ENCODE measurements at regions not wholly inside any gene's neighbourhood (a gene's known extent, or its start where the extent isn't known, plus 50 kb on each side); places are given as distances from the start of the nearest gene placed in this dataset.

GRCh38 chr17:14593956-14594355 is 293.1 kb downstream of the HS3ST3B1 start:
- 100% methylated on average over 4 of the region's 6 CpGs for WGBS (ENCODE audit: insufficient coverage)
- no peaks in the 10 kb centered on the region for H3K9me3 ChIP-seq (ENCODE audit: control extremely low read depth in 1 of 5, control insufficient read depth in 4 of 5, insufficient read depth in 2 of 5, low read depth in 1 of 5, low read length in 4 of 5)
- no peaks in the 10 kb centered on the region for H3K4me1 ChIP-seq (ENCODE audit: control extremely low read depth in 1 of 4, control insufficient read depth in 4 of 4, insufficient read depth in 4 of 4, low read length in 3 of 4)
- DNase-seq = no peak
- H3K27ac ChIP-seq (ENCODE audit: insufficient read depth in 1 of 2, low read depth in 1 of 2, low read length in 2 of 2, poor library complexity in 1 of 2, severe bottlenecking in 2 of 2) = no peak overlapping the region
- CTCF ChIA-PET = interaction anchor here (1.2 kb wide), 1 partner anchor 11 kb away, joined by 3 read pairs; no protein-coding TSS in a partner anchor
- no peak overlapping the region for H3K4me3 ChIP-seq (ENCODE audit: control insufficient read depth in 1 of 7, extremely low read depth in 1 of 7, insufficient read depth in 4 of 7, low read depth in 2 of 7, low read length in 6 of 7)
- no peaks in the 10 kb centered on the region for H3K27me3 ChIP-seq (replicated peaks in 2 of 5; ENCODE audit: control insufficient read depth in 4 of 5, insufficient read depth in 5 of 5, low read length in 4 of 5)
- no peaks in the 10 kb centered on the region for H3K36me3 ChIP-seq (ENCODE audit: control insufficient read depth in 4 of 4, insufficient read depth in 4 of 4, low read length in 3 of 4)
- POLR2A ChIA-PET = no interaction called here

DNA sequence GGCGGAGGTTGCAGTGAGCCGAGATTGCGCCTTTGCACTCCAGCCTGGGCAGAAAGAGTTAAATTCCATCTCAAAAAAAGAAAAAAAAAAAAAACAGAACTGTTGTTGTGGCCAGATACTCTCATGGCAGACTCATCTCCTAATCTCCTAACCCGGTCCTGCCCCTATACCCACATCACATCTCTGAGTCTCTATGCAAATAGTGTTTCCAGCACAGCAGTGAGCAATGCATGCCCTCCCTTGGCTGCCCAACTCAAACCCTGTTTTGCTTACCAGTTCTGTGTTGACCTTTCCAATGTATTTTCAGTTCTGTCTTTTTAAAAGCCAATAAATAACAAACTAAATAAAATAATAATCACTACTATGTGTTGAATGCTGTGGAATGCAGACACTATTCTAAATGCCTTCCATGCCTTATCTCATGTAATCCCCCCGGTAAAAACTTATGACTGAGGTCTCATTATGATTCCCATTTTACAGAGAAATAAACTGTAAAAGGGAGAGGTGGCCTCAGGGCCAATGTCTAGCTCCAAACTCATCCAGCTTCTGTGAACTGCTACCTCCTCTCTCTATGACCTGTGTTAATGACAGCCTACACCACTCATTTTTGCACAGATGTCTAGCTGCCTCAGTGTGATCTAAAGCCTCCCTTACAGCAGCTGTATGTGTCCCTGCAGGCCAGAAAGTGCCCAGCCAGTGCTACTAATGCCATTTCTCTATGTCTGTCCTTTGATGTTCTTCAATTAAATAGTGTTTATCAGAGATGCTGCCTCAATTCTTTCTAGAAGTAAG is 289.8 kb downstream of the HS3ST3B1 start:
- CTCF ChIA-PET = no interaction called here
- H3K9me3 ChIP-seq (ENCODE audit: control extremely low read depth in 1 of 5, control insufficient read depth in 4 of 5, insufficient read depth in 2 of 5, low read depth in 1 of 5, low read length in 4 of 5) = no peaks in the 10 kb centered on the region
- H3K27ac ChIP-seq (ENCODE audit: insufficient read depth in 1 of 2, low read depth in 1 of 2, low read length in 2 of 2, poor library complexity in 1 of 2, severe bottlenecking in 2 of 2) = no peak overlapping the region
- 94% methylated on average over 5 of the region's 5 CpGs for WGBS (ENCODE audit: insufficient coverage)
- no peak overlapping the region for H3K4me3 ChIP-seq (ENCODE audit: control insufficient read depth in 1 of 7, extremely low read depth in 1 of 7, insufficient read depth in 4 of 7, low read depth in 2 of 7, low read length in 6 of 7)
- DNase-seq = no peak
- H3K27me3 ChIP-seq (replicated peaks in 2 of 5; ENCODE audit: control insufficient read depth in 4 of 5, insufficient read depth in 5 of 5, low read length in 4 of 5) = no peaks in the 10 kb centered on the region
- no peaks in the 10 kb centered on the region for H3K4me1 ChIP-seq (ENCODE audit: control extremely low read depth in 1 of 4, control insufficient read depth in 4 of 4, insufficient read depth in 4 of 4, low read length in 3 of 4)
- POLR2A ChIA-PET = no interaction called here
- H3K36me3 ChIP-seq (ENCODE audit: control insufficient read depth in 4 of 4, insufficient read depth in 4 of 4, low read length in 3 of 4) = no peaks in the 10 kb centered on the region

DNA sequence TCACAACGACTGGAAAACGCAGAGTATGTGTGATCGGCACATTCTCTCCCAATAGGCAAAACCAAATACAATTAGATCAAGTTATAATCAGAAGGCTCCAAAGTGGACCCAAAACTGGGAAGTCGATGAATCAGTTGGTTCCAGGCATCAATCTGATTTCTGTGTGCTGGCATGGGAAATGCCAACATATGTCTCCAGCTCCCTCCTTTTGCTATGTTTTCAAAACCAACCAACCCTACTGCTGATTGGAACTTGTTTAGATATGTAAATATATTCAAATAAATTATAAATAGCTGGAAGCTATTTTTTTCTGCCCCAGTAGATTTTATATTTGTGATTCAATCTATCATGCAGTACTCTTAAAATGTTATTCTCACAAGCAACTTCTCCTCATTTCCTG is 284.2 kb downstream of the HS3ST3B1 start:
- no peak overlapping the region for H3K4me3 ChIP-seq (ENCODE audit: control insufficient read depth in 1 of 7, extremely low read depth in 1 of 7, insufficient read depth in 4 of 7, low read depth in 2 of 7, low read length in 6 of 7)
- H3K36me3 ChIP-seq (ENCODE audit: control insufficient read depth in 4 of 4, insufficient read depth in 4 of 4, low read length in 3 of 4) = no peaks in the 10 kb centered on the region
- H3K4me1 ChIP-seq (ENCODE audit: control extremely low read depth in 1 of 4, control insufficient read depth in 4 of 4, insufficient read depth in 4 of 4, low read length in 3 of 4) = no peaks in the 10 kb centered on the region
- CTCF ChIA-PET = no interaction called here
- H3K27ac ChIP-seq (ENCODE audit: insufficient read depth in 1 of 2, low read depth in 1 of 2, low read length in 2 of 2, poor library complexity in 1 of 2, severe bottlenecking in 2 of 2) = no peak overlapping the region
- DNase-seq = no peak
- H3K9me3 ChIP-seq (ENCODE audit: control extremely low read depth in 1 of 5, control insufficient read depth in 4 of 5, insufficient read depth in 2 of 5, low read depth in 1 of 5, low read length in 4 of 5) = peaks cover 0 to 1% (median 0%) of the 10 kb centered on the region in 5 experiments
- no peaks in the 10 kb centered on the region for H3K27me3 ChIP-seq (replicated peaks in 2 of 5; ENCODE audit: control insufficient read depth in 4 of 5, insufficient read depth in 5 of 5, low read length in 4 of 5)
- 98% methylated on average over 4 of the region's 4 CpGs for WGBS (ENCODE audit: insufficient coverage)
- POLR2A ChIA-PET = no interaction called here

GRCh38 chr17:14582996-14583395 is 282.1 kb downstream of the HS3ST3B1 start:
- H3K27ac ChIP-seq (ENCODE audit: insufficient read depth in 1 of 2, low read depth in 1 of 2, low read length in 2 of 2, poor library complexity in 1 of 2, severe bottlenecking in 2 of 2) = no peak overlapping the region
- H3K4me1 ChIP-seq (ENCODE audit: control extremely low read depth in 1 of 4, control insufficient read depth in 4 of 4, insufficient read depth in 4 of 4, low read length in 3 of 4) = no peaks in the 10 kb centered on the region
- POLR2A ChIA-PET = no interaction called here
- no CpG with 5 or more reads among the region's 2 CpGs for WGBS (ENCODE audit: insufficient coverage)
- DNase-seq = no peak
- CTCF ChIA-PET = no interaction called here
- H3K4me3 ChIP-seq (ENCODE audit: control insufficient read depth in 1 of 7, extremely low read depth in 1 of 7, insufficient read depth in 4 of 7, low read depth in 2 of 7, low read length in 6 of 7) = no peak overlapping the region
- H3K9me3 ChIP-seq (ENCODE audit: control extremely low read depth in 1 of 5, control insufficient read depth in 4 of 5, insufficient read depth in 2 of 5, low read depth in 1 of 5, low read length in 4 of 5) = peaks cover 0 to 1% (median 0%) of the 10 kb centered on the region in 5 experiments
- H3K27me3 ChIP-seq (replicated peaks in 2 of 5; ENCODE audit: control insufficient read depth in 4 of 5, insufficient read depth in 5 of 5, low read length in 4 of 5) = no peaks in the 10 kb centered on the region
- no peaks in the 10 kb centered on the region for H3K36me3 ChIP-seq (ENCODE audit: control insufficient read depth in 4 of 4, insufficient read depth in 4 of 4, low read length in 3 of 4)

DNA sequence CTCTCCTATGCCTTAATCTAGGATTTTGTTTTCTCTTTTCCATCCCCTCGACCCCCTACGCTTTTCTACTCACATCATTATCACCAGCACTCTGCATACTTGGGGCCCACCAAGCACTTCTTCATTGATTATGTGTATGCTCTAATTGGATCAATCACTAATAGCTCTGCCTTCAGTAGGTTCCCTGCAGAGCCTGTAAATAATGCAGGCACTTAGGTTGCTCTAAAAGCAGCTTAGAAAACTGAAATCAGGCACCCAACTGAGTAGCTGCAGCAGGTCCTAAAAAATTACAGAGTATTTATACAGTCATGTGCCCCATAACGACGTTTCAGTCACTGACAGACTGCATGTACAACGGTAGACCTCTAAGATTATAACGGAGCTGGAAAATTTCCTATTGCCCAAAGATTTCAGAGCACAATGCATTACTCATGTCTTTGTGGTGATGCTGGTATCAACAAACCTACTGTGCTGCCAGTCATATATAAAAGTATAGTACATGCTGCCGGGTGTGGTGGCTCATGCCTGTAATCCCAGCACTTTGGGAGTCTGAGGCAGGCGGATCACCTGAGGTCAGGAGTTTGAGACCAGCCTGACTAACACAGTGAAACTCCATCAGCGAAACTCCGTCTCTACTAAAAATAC is 280.4 kb downstream of the HS3ST3B1 start:
- DNase-seq = no peak
- Histone ChIP-seq H3K9me3 (ENCODE audit: control extremely low read depth in 1 of 5, control insufficient read depth in 4 of 5, insufficient read depth in 2 of 5, low read depth in 1 of 5, low read length in 4 of 5) (peaks cover 0 to 1% (median 0%) of the 10 kb centered on the region in 5 experiments), H3K4me3 (ENCODE audit: control insufficient read depth in 1 of 7, extremely low read depth in 1 of 7, insufficient read depth in 4 of 7, low read depth in 2 of 7, low read length in 6 of 7) (no peak overlapping the region), H3K4me1 (ENCODE audit: control extremely low read depth in 1 of 4, control insufficient read depth in 4 of 4, insufficient read depth in 4 of 4, low read length in 3 of 4) (no peaks in the 10 kb centered on the region), H3K27me3 (replicated peaks in 2 of 5; ENCODE audit: control insufficient read depth in 4 of 5, insufficient read depth in 5 of 5, low read length in 4 of 5) (no peaks in the 10 kb centered on the region), H3K36me3 (ENCODE audit: control insufficient read depth in 4 of 4, insufficient read depth in 4 of 4, low read length in 3 of 4) (no peaks in the 10 kb centered on the region), H3K27ac (ENCODE audit: insufficient read depth in 1 of 2, low read depth in 1 of 2, low read length in 2 of 2, poor library complexity in 1 of 2, severe bottlenecking in 2 of 2) (no peak overlapping the region)
- POLR2A ChIA-PET = no interaction called here
- CTCF ChIA-PET = no interaction called here
- WGBS (ENCODE audit: insufficient coverage) = 97% methylated on average over 8 of the region's 10 CpGs

- POLR2A ChIA-PET = no interaction called here
- WGBS (ENCODE audit: insufficient coverage) = 95% methylated on average over 4 of the region's 5 CpGs
These were observed 279.6 kb downstream of the HS3ST3B1 start for GRCh38 chr17:14580499-14580898.

DNA sequence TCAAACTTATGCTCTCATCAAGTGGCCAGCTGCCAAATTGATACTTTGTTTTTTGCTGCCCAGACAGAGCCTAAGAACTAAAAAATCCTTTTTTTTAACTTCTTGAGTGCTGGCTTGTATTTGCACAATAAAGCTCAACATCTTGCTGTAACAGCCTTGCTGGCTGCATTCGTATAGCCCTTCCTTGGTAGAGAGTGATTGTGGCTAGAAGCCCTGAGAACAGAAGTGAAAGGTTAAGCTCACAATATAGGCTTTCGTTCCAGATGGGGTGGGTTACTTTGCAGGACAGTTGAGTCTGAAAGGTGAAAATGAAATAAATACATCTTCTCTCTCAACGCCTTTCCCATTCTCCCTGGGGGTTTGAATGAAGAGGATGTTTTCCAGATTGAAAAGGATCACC is 278.8 kb downstream of the HS3ST3B1 start:
- Histone ChIP-seq H3K4me3 (ENCODE audit: control insufficient read depth in 1 of 7, extremely low read depth in 1 of 7, insufficient read depth in 4 of 7, low read depth in 2 of 7, low read length in 6 of 7) (no peak overlapping the region), H3K9me3 (ENCODE audit: control extremely low read depth in 1 of 5, control insufficient read depth in 4 of 5, insufficient read depth in 2 of 5, low read depth in 1 of 5, low read length in 4 of 5) (peaks cover 0 to 1% (median 0%) of the 10 kb centered on the region in 5 experiments), H3K4me1 (ENCODE audit: control extremely low read depth in 1 of 4, control insufficient read depth in 4 of 4, insufficient read depth in 4 of 4, low read length in 3 of 4) (no peaks in the 10 kb centered on the region), H3K27ac (ENCODE audit: insufficient read depth in 1 of 2, low read depth in 1 of 2, low read length in 2 of 2, poor library complexity in 1 of 2, severe bottlenecking in 2 of 2) (no peak overlapping the region), H3K36me3 (ENCODE audit: control insufficient read depth in 4 of 4, insufficient read depth in 4 of 4, low read length in 3 of 4) (no peaks in the 10 kb centered on the region), H3K27me3 (replicated peaks in 2 of 5; ENCODE audit: control insufficient read depth in 4 of 5, insufficient read depth in 5 of 5, low read length in 4 of 5) (no peaks in the 10 kb centered on the region)
- ChIA-PET CTCF (no interaction called here), POLR2A (no interaction called here)
- DNase-seq = no peak
- WGBS (ENCODE audit: insufficient coverage) = no CpG with 5 or more reads among the region's 3 CpGs

More at GRCh38 chr17:14580499-14580898, 279.6 kb downstream of the HS3ST3B1 start:
- Histone ChIP-seq H3K4me3 (ENCODE audit: control insufficient read depth in 1 of 7, extremely low read depth in 1 of 7, insufficient read depth in 4 of 7, low read depth in 2 of 7, low read length in 6 of 7) (no peak overlapping the region), H3K9me3 (ENCODE audit: control extremely low read depth in 1 of 5, control insufficient read depth in 4 of 5, insufficient read depth in 2 of 5, low read depth in 1 of 5, low read length in 4 of 5) (peaks cover 0 to 1% (median 0%) of the 10 kb centered on the region in 5 experiments), H3K4me1 (ENCODE audit: control extremely low read depth in 1 of 4, control insufficient read depth in 4 of 4, insufficient read depth in 4 of 4, low read length in 3 of 4) (no peaks in the 10 kb centered on the region), H3K27ac (ENCODE audit: insufficient read depth in 1 of 2, low read depth in 1 of 2, low read length in 2 of 2, poor library complexity in 1 of 2, severe bottlenecking in 2 of 2) (no peak overlapping the region), H3K36me3 (ENCODE audit: control insufficient read depth in 4 of 4, insufficient read depth in 4 of 4, low read length in 3 of 4) (no peaks in the 10 kb centered on the region), H3K27me3 (replicated peaks in 2 of 5; ENCODE audit: control insufficient read depth in 4 of 5, insufficient read depth in 5 of 5, low read length in 4 of 5) (no peaks in the 10 kb centered on the region)
- DNase-seq = no peak
- CTCF ChIA-PET = no interaction called here
